Activated CD4-positive, alpha-beta memory T cell treated with anti-CD3 and anti-CD28 coated beads, Interleukin-2, amount 10 ng/mL, durations not matched to agents 7 days and 5 days (primary cell): ENCODE measurements at regions not wholly inside any gene's neighbourhood (a gene's known extent, or its start where the extent isn't known, plus 50 kb on each side); places are given as distances from the start of the nearest gene placed in this dataset.

Source experiments
- CTCF ChIA-PET: fragments of 350-600 bp; sonication (Branson Sonifier 250); formaldehyde crosslinking; loops from one replicate; lab custom pipeline; 2021; ENCODE audit warnings: antibody characterized with exemption, inconsistent platforms; lab: Charles Lee
- POLR2A ChIA-PET: fragments of 350-600 bp; sonication (Branson Sonifier 250); formaldehyde crosslinking; loops from one replicate; lab custom pipeline; 2021; ENCODE audit warnings: antibody characterized with exemption; lab: Charles Lee
- DNase-seq: peaks from one replicate; pipeline ENCODE4 v3.0.0-alpha.2; 2020
- H3K27ac Mint-ChIP-seq: one replicate; pipeline ENCODE4 v1.8.0; 2021; ENCODE audit warnings: mild to moderate bottlenecking, mixed read lengths
- H3K27me3 Mint-ChIP-seq: one replicate; pipeline ENCODE4 v1.8.0; 2021; ENCODE audit warnings: mixed read lengths
- H3K36me3 Mint-ChIP-seq: one replicate; pipeline ENCODE4 v1.8.0; 2021; ENCODE audit warnings: low read depth, mixed read lengths
- H3K4me1 Mint-ChIP-seq: one replicate; pipeline ENCODE4 v1.8.0; 2021; ENCODE audit warnings: mixed read lengths
- H3K4me3 Mint-ChIP-seq: one replicate; pipeline ENCODE4 v1.8.0; 2021; ENCODE audit warnings: mild to moderate bottlenecking, mixed read lengths
- H3K9me3 Mint-ChIP-seq: one replicate; pipeline ENCODE4 v1.8.0; 2021; ENCODE audit warnings: mixed read lengths

DNA sequence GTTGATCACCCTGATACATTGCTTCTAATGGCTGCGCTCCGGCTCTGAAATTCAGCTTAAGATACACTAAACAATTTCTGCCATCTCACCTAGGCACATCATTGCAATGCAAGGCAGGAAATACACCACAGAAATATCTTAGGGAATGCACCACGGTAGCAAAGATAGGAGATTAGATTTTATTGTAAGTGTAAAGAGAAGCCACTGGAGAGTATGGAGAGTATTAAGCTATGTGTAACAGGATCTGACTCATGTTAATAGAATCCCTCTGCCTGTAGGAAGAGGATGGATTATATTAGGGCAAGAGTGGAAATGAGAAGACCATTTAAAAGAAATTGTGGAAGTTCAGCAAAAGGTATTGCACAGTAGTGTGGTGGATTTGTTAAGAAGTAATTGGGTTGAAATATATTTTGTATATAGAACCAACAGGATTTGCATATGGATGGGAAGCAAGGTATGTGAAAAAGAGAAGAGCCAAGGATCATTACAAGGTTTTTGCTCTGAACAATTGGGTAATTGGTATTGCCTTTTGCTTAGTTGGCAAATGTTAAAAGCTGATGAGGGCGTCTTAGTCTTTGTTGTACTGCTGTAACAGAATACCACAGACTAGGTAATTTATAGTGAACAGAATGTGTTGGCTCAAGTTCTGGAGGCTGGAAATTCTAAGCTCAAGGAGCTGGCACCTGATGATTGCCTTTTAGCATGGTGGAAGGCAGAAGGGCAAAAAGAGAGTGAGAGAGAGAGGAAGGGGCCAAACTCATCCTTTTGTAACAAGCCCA, 636.1 kb downstream of the PSAT1 start:
- CTCF ChIA-PET: no interaction called here
- Mint-ChIP-seq H3K27me3 (no peaks in the 10 kb centered on the region), H3K36me3 (no peaks in the 10 kb centered on the region), H3K4me3 (no peak overlapping the region), H3K4me1 (no peaks in the 10 kb centered on the region), H3K9me3 (no peaks in the 10 kb centered on the region), H3K27ac (no peak overlapping the region)
- no peak for DNase-seq
- POLR2A ChIA-PET: no interaction called here

DNA sequence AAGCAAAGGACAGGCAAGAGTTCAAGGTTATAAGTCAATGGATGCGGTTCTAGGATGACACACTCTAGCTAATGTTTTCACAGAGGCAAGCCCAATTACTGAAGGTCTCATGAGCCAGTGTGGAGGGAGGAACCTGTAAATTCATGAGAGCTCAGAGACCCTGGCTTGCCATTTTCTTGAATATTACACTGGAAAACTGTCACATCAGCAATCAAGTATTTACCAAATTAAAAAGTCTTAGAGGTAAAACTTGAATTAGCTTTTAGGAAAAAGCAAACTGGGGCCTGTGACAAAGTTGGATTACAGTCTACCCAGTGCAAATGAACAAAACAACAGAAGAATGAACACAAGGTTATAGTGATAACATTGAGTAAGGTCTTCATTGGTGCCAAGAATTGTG, 636.9 kb upstream of the TLE4 start:
- H3K4me1 Mint-ChIP-seq: no peaks in the 10 kb centered on the region
- POLR2A ChIA-PET: no interaction called here
- H3K4me3 Mint-ChIP-seq: no peak overlapping the region
- H3K36me3 Mint-ChIP-seq: no peaks in the 10 kb centered on the region
- H3K27me3 Mint-ChIP-seq: no peaks in the 10 kb centered on the region
- no peak overlapping the region for H3K27ac Mint-ChIP-seq
- H3K9me3 Mint-ChIP-seq: no peaks in the 10 kb centered on the region
- CTCF ChIA-PET: no interaction called here
- DNase-seq: no peak

DNA sequence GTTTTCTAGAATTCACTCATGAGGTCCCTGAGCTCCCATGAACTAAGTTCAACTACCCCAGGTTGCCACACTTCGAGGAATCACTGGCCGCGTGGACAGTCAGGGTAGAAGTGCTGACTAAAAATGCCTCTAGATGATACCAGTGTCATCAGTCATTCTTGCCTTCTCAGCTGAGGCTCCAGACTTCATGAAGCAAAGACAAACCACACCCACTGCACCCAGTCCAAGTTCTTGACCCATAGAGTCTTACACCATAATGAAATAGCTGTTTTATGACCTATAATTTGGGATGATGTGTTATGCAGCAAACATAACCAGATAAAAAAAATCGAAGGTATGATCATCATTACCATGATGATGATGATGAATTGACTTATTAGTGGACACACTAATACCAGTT, 632.9 kb upstream of the TLE4 start:
- no peaks in the 10 kb centered on the region for H3K4me1 Mint-ChIP-seq
- no peak for DNase-seq
- POLR2A ChIA-PET: no interaction called here
- no peaks in the 10 kb centered on the region for H3K9me3 Mint-ChIP-seq
- no peak overlapping the region for H3K4me3 Mint-ChIP-seq
- no peaks in the 10 kb centered on the region for H3K36me3 Mint-ChIP-seq
- H3K27ac Mint-ChIP-seq: no peak overlapping the region
- CTCF ChIA-PET: no interaction called here
- no peaks in the 10 kb centered on the region for H3K27me3 Mint-ChIP-seq

DNA sequence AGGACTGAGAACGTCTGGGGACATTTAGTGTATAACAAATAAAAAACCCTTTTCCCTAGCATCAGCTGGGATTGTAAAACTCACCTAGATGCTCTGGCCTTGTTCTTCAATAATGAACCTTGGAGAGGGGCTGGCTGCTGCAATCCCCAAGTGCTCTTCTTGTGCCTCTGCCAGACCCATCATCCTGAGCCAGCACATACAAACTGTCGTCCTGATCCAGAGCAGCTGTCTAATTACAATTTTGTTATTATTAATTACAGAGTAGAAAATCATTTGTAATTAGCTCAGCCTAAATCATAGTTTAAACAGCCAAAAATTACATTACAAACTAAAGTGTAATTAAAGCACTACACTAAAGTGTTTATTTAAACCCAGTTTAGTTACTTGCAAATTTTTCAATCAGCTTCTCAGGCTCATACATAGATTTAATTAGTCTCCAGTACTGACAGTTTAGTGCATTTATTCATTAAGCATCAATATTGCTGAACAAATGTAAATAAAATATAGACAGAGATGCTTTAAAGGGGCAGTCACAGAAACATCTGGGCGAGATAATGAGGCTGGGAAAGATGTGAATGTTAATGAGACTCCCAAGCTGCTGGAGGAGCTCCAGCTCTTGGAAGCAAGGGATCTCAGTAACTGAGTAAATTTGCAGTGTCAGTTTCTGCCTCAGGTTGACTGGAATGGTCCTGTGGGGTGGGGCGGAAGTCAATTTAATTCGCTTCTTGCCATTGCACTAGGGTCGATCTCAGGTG, 632.3 kb upstream of the TLE4 start:
- no peak for DNase-seq
- no peaks in the 10 kb centered on the region for H3K4me1 Mint-ChIP-seq
- no peak overlapping the region for H3K4me3 Mint-ChIP-seq
- CTCF ChIA-PET: no interaction called here
- no peaks in the 10 kb centered on the region for H3K27me3 Mint-ChIP-seq
- POLR2A ChIA-PET: no interaction called here
- H3K36me3 Mint-ChIP-seq: no peaks in the 10 kb centered on the region
- H3K27ac Mint-ChIP-seq: no peak overlapping the region
- H3K9me3 Mint-ChIP-seq: peaks cover 2% of the 10 kb centered on the region

DNA sequence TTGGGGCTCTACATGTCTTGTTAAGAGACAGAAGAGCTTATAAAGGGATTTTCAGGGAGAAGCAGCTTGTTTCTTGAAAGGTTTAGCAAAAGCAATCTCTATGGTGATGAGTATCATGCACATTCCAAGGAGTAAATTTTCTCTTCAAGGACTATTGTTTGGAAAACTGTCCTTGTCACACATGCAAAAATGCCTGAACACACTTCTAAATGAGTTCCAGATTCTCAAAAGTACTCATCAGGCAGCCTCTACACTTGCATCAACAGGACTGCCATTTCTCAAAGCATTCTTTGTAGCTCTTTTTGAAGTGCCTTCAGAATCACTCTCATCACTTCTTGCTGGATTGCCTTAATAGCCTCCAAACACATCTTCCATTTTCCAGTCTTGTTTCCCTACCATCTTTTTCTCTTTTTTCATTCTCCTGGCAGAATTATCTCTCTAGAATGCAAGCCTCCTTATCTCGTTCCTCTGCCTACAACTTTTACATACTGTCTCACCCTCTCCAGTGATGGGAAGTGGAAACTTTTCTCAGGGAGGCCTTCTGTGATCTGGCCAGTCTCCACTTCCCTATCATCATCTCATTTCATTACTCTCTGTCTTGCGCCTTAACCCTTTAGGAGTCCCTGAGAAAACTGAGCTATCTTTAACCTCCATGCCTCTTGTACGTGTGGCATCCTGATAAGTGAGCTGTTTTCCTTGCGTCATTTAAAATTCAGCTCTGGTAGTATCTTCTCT, 631.5 kb upstream of the TLE4 start:
- ChIA-PET POLR2A (no interaction called here), CTCF (no interaction called here)
- peaks cover 2% of the 10 kb centered on the region for H3K9me3 Mint-ChIP-seq
- H3K36me3 Mint-ChIP-seq: no peaks in the 10 kb centered on the region
- no peak for DNase-seq
- no peak overlapping the region for H3K27ac Mint-ChIP-seq
- H3K4me3 Mint-ChIP-seq: no peak overlapping the region
- no peaks in the 10 kb centered on the region for H3K4me1 Mint-ChIP-seq
- H3K27me3 Mint-ChIP-seq: no peaks in the 10 kb centered on the region

DNA sequence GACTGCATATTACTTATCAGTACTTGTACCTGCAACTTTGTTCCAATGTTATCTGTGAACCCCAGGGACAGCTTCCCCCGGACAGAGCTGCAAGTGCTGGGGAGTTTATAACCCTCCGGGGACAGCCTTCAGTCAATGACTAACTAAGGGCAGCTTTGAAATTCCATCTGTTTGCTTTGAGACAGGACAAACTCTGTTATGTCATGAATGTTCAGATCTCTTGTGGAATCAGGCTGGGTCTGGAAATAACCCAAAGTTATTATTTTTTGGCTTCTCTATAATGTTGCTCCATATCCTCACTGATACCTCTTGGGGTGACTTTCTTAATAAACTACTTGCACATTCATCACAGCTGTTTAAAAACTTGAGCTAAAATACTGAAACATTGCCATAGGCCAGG, 617.5 kb upstream of the TLE4 start:
- CTCF ChIA-PET: no interaction called here
- no peak for DNase-seq

DNA sequence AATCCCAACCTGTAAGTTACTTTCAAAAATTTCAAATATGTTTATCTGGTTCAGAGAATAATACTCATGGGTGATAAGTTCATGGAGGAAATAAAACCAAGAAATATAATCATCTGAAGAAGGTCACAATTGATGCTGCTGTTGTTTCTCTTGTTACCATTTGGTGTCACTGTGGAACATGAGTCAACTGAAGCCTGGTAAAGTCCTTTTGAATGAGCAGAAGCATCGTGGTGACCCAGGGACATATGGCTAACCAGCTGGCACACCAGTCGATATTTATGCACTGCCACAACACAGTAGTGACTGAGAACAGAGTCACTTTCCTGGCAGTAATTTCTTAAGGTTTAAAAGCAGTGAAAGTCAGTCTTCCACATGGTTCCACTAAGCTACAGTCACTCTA, 612.9 kb upstream of the TLE4 start:
- no peaks in the 10 kb centered on the region for H3K4me1 Mint-ChIP-seq
- no peak overlapping the region for H3K4me3 Mint-ChIP-seq
- ChIA-PET CTCF (no interaction called here), POLR2A (no interaction called here)
- H3K27me3 Mint-ChIP-seq: no peaks in the 10 kb centered on the region
- H3K27ac Mint-ChIP-seq: no peak overlapping the region
- no peak for DNase-seq
- no peaks in the 10 kb centered on the region for H3K9me3 Mint-ChIP-seq
- no peaks in the 10 kb centered on the region for H3K36me3 Mint-ChIP-seq

More for the DNA sequence above, 617.5 kb upstream of the TLE4 start:
- POLR2A ChIA-PET: no interaction called here
- Mint-ChIP-seq H3K9me3 (peaks cover 5% of the 10 kb centered on the region), H3K36me3 (no peaks in the 10 kb centered on the region), H3K4me1 (no peaks in the 10 kb centered on the region), H3K4me3 (no peak overlapping the region), H3K27me3 (no peaks in the 10 kb centered on the region), H3K27ac (no peak overlapping the region)

DNA sequence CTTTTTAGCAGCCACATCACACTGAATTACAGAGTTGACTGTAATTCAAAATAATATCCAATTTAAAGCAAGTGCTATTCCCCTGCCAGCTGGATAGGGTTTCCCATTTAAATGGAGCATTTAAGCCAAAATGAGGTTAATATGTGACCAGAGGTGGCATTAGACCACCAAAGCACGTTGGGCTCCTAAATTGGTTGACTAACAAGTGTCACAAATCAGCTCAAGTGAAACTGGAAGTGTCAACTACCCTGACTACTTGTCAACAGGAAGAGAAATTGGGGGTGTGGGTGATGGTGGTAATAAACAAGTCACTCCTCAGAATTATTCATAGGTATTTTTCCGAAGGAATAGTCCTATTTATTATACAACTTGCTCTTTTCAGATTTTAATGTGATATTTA, 609.6 kb upstream of the TLE4 start:
- Mint-ChIP-seq H3K9me3 (no peaks in the 10 kb centered on the region), H3K27ac (no peak overlapping the region), H3K36me3 (no peaks in the 10 kb centered on the region), H3K4me1 (no peaks in the 10 kb centered on the region), H3K27me3 (no peaks in the 10 kb centered on the region), H3K4me3 (no peak overlapping the region)
- ChIA-PET POLR2A (no interaction called here), CTCF (no interaction called here)
- DNase-seq: no peak

DNA sequence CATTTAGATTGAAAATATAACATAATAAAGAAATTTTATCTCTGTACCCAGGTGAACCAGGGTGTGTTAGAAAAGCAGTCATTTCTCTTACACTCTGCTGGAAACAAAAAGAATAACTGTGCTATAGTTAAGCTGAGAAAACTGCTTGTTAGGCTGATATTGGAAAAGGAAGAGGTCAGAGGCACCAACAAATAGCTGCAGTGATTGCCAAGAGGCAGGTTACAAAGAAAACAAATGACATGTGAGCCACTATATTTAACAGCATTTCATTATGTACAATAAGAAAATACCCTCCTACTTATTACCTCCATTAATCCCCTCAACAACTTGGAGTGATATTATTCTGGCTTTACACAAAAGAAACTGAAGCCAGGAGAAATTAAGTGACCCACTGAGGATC, 607.9 kb upstream of the TLE4 start:
- Mint-ChIP-seq H3K4me1 (no peaks in the 10 kb centered on the region), H3K4me3 (no peak overlapping the region), H3K9me3 (no peaks in the 10 kb centered on the region), H3K27me3 (no peaks in the 10 kb centered on the region), H3K27ac (no peak overlapping the region), H3K36me3 (no peaks in the 10 kb centered on the region)
- CTCF ChIA-PET: no interaction called here
- POLR2A ChIA-PET: no interaction called here
- DNase-seq: no peak

DNA sequence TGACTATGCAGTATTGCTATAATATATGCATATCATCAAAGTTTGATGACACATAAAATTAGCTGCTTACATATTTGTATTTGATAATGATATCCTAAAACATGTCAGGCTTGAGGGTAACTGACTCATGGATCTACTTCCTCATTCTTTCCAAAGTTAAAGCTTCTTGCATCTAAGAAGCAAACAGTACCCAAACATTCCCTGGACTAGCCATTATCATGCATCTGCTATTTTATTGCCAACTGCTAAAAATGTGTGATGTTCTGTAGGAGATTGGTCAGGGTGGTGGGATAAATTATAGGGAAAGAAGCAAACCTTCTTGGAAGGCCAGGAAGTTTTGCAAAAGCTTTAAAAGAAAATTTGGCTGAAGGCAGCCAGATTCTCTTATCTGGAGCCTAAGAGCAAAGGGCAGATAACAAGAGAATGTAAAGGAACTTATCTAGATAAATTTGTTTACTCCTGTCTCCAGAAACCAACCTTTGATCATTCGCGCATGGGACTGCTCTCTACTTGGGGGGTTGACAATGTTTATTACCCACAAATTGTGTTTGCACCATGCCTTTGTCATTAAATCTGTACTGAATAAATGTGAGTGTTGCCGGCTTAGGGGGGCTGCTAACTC, 604.1 kb upstream of the TLE4 start:
- H3K27ac Mint-ChIP-seq: no peak overlapping the region
- H3K4me1 Mint-ChIP-seq: no peaks in the 10 kb centered on the region
- no peaks in the 10 kb centered on the region for H3K9me3 Mint-ChIP-seq
- ChIA-PET CTCF (no interaction called here), POLR2A (no interaction called here)
- no peaks in the 10 kb centered on the region for H3K27me3 Mint-ChIP-seq
- no peak for DNase-seq
- H3K4me3 Mint-ChIP-seq: no peak overlapping the region
- H3K36me3 Mint-ChIP-seq: no peaks in the 10 kb centered on the region

DNA sequence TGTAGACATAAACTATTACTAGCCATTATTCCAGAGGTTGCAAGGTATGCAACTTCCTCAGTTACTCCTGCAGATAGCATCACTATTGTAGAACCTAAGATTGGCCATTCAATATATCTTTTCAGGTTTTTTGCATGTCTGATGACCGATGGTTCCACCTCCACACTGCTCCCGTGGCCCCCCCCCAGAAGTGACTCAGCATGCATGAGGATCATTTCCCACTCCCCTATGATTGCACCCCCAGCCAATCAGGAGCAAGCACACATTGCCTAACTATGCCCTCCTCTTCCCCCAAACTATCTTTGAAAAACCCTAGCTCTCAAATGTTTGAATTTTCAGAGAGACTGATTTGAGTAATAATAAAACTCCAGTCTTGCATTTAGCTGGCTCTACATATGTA, 601.4 kb upstream of the TLE4 start:
- ChIA-PET POLR2A (no interaction called here), CTCF (no interaction called here)

DNA sequence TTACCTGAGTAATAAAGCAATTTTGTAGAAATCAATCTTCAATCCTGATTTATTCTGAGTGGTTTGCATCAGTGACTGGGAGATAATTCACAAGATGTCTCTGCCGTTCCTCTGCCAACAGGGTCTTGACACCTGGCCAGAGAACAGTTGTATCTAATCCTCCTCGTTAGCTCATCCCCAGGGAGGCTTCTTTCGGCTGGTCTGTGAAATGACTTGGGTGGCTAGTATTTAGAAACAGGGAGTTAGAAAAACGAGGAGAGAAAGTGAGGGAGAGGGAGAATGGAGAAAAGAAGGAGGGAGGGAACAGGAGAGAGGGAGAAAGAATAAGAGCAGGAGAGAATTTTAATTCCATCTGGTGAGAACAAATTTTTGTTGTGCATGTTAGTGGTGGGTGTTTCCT, 600.2 kb upstream of the TLE4 start:
- ChIA-PET POLR2A (no interaction called here), CTCF (no interaction called here)
- Mint-ChIP-seq H3K9me3 (no peaks in the 10 kb centered on the region), H3K27me3 (no peaks in the 10 kb centered on the region), H3K4me1 (no peaks in the 10 kb centered on the region), H3K36me3 (no peaks in the 10 kb centered on the region), H3K4me3 (no peak overlapping the region), H3K27ac (no peak overlapping the region)
- DNase-seq: no peak

More for the DNA sequence above, 601.4 kb upstream of the TLE4 start:
- no peaks in the 10 kb centered on the region for H3K27me3 Mint-ChIP-seq
- no peak overlapping the region for H3K27ac Mint-ChIP-seq
- H3K4me3 Mint-ChIP-seq: no peak overlapping the region
- H3K36me3 Mint-ChIP-seq: no peaks in the 10 kb centered on the region
- no peaks in the 10 kb centered on the region for H3K4me1 Mint-ChIP-seq
- no peaks in the 10 kb centered on the region for H3K9me3 Mint-ChIP-seq
- DNase-seq: no peak

DNA sequence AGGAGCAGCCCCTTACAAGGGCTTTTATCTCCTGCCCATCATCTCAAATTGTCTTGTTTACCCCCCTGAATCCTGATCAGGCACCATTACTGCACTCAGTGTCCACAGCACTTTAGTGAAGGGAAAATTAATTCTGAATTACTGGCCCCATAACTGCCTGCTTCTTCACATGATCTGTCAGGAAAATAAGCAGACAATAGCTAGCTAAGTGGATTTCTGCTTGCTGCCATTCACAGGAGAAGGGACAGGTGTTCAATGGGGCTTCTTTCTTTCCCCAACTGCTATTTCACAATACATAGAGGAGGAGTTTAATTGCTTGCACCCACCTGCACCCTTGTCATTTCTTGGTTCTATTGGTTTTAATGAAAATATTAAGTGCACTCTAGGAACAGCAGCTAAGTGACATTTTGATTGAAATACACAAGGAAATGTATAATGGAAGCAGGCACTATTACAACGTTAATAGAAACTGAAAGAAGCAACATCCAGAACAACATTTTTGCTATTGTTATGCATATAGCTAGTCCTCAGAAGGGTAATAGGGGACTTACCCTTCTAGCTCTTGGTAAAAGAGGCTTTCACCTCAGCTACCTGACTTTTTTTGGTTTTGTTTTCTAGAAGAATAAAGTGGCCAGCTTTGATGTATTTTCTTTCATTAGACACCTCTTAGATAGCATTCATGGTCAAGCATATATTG, 599.3 kb upstream of the TLE4 start:
- no peaks in the 10 kb centered on the region for H3K36me3 Mint-ChIP-seq
- CTCF ChIA-PET: no interaction called here
- H3K4me3 Mint-ChIP-seq: no peak overlapping the region
- no peaks in the 10 kb centered on the region for H3K27me3 Mint-ChIP-seq
- H3K4me1 Mint-ChIP-seq: no peaks in the 10 kb centered on the region
- POLR2A ChIA-PET: no interaction called here
- H3K9me3 Mint-ChIP-seq: no peaks in the 10 kb centered on the region
- no peak overlapping the region for H3K27ac Mint-ChIP-seq
- DNase-seq: no peak
